ENCODE measurements at regions not wholly inside any gene's neighbourhood (a gene's known extent, or its start where the extent isn't known, plus 50 kb on each side); places are given as distances from the start of the nearest gene placed in this dataset.

GRCh38 chr2:103875531-103875930 lies 978.4 kb upstream of the POU3F3 start:
- no peak overlapping the region for H3K27ac ChIP-seq
- no peak overlapping the region for H2AFZ ChIP-seq
- 87% methylated on average over 3 of the region's 3 CpGs for WGBS (ENCODE audit: low lambda C conversion rate, missing lambda C conversion rate)
- no peak for DNase-seq (ENCODE audit: low spot score)
- H3K4me3 ChIP-seq = no peak overlapping the region
- H4K20me1 ChIP-seq (ENCODE audit: insufficient read depth, poor library complexity, severe bottlenecking) = no peaks in the 10 kb centered on the region
- no peaks in the 10 kb centered on the region for H3K9me2 ChIP-seq (replicated peaks; ENCODE audit: insufficient read depth)
- H3K79me2 ChIP-seq = no peaks in the 10 kb centered on the region
- H3K4me2 ChIP-seq = no peak overlapping the region
- H3K36me3 ChIP-seq (replicated peaks; ENCODE audit: insufficient read depth, low read depth) = no peaks in the 10 kb centered on the region
- TF ChIP-seq CTCF (IDR thresholded peaks at IDR 0.05; ENCODE audit: poor library complexity) = no peak
- TF ChIP-seq EZH2 (IDR thresholded peaks at IDR 0.05; ENCODE audit: borderline replicate concordance) = no peak
- no peak for TF ChIP-seq EZH2phosphoT487 (IDR thresholded peaks at IDR 0.05; ENCODE audit: low read depth, severe bottlenecking, unreplicated experiment)
- H3K4me1 ChIP-seq (ENCODE audit: insufficient read depth) = no peaks in the 10 kb centered on the region
- H3K27me3 ChIP-seq = no peaks in the 10 kb centered on the region
- no peaks in the 10 kb centered on the region for H3K9me3 ChIP-seq (ENCODE audit: low read depth)

GRCh38 chr2:103876611-103877010 lies 977.3 kb upstream of the POU3F3 start:
- Histone ChIP-seq H3K4me3 (no peak overlapping the region), H4K20me1 (ENCODE audit: insufficient read depth, poor library complexity, severe bottlenecking) (no peaks in the 10 kb centered on the region), H3K27ac (no peak overlapping the region), H3K4me2 (no peak overlapping the region), H2AFZ (no peak overlapping the region), H3K9me2 (replicated peaks; ENCODE audit: insufficient read depth) (no peaks in the 10 kb centered on the region), H3K4me1 (ENCODE audit: insufficient read depth) (no peaks in the 10 kb centered on the region), H3K36me3 (replicated peaks; ENCODE audit: insufficient read depth, low read depth) (no peaks in the 10 kb centered on the region), H3K9me3 (ENCODE audit: low read depth) (no peaks in the 10 kb centered on the region), H3K79me2 (no peaks in the 10 kb centered on the region), H3K27me3 (no peaks in the 10 kb centered on the region)
- DNase-seq (ENCODE audit: low spot score) = no peak
- TF ChIP-seq CTCF (IDR thresholded peaks at IDR 0.05; ENCODE audit: poor library complexity) = no peak
- no peak for TF ChIP-seq EZH2phosphoT487 (IDR thresholded peaks at IDR 0.05; ENCODE audit: low read depth, severe bottlenecking, unreplicated experiment)
- TF ChIP-seq EZH2 (IDR thresholded peaks at IDR 0.05; ENCODE audit: borderline replicate concordance) = no peak
- WGBS (ENCODE audit: low lambda C conversion rate, missing lambda C conversion rate) = 85% methylated on average over 5 of the region's 5 CpGs

GRCh38 chr2:103879101-103879500 lies 974.8 kb upstream of the POU3F3 start:
- no peaks in the 10 kb centered on the region for H3K27me3 ChIP-seq

More at GRCh38 chr2:103879101-103879500, 974.8 kb upstream of the POU3F3 start:
- WGBS (ENCODE audit: low lambda C conversion rate, missing lambda C conversion rate) = 71% methylated on average over 1 of the region's 1 CpG
- H3K27ac ChIP-seq = no peak overlapping the region
- H2AFZ ChIP-seq = no peak overlapping the region
- no peaks in the 10 kb centered on the region for H4K20me1 ChIP-seq (ENCODE audit: insufficient read depth, poor library complexity, severe bottlenecking)
- H3K79me2 ChIP-seq = no peaks in the 10 kb centered on the region
- no peaks in the 10 kb centered on the region for H3K9me2 ChIP-seq (replicated peaks; ENCODE audit: insufficient read depth)
- no peaks in the 10 kb centered on the region for H3K4me1 ChIP-seq (ENCODE audit: insufficient read depth)
- H3K4me2 ChIP-seq = no peak overlapping the region
- no peak overlapping the region for H3K4me3 ChIP-seq
- no peak for DNase-seq (ENCODE audit: low spot score)
- H3K36me3 ChIP-seq (replicated peaks; ENCODE audit: insufficient read depth, low read depth) = no peaks in the 10 kb centered on the region
- no peaks in the 10 kb centered on the region for H3K9me3 ChIP-seq (ENCODE audit: low read depth)
- TF ChIP-seq EZH2phosphoT487 (IDR thresholded peaks at IDR 0.05; ENCODE audit: low read depth, severe bottlenecking, unreplicated experiment) (no peak), CTCF (IDR thresholded peaks at IDR 0.05; ENCODE audit: poor library complexity) (no peak), EZH2 (IDR thresholded peaks at IDR 0.05; ENCODE audit: borderline replicate concordance) (no peak)
